ENCODE measurements at regions not wholly inside any gene's neighbourhood (a gene's known extent, or its start where the extent isn't known, plus 50 kb on each side); places are given as distances from the start of the nearest gene placed in this dataset.

GRCh38 chr13:57837801-57838200 is 206.3 kb downstream of the PCDH17 start:
- no peaks in the 10 kb centered on the region for H3K4me1 ChIP-seq
- no peak for DNase-seq (ENCODE audit: low spot score in 2 of 2)
- H3K9me3 ChIP-seq, result no peaks in the 10 kb centered on the region
- TF ChIP-seq POLR2A (IDR thresholded peaks at IDR 0.05) (no peak), EP300 (IDR thresholded peaks at IDR 0.05) (no peak), CTCF (IDR thresholded peaks at IDR 0.05) (no peak)
- H3K27ac ChIP-seq, result no peak overlapping the region
- H3K27me3 ChIP-seq, result no peaks in the 10 kb centered on the region
- H3K4me3 ChIP-seq, result no peak overlapping the region
- no peaks in the 10 kb centered on the region for H3K36me3 ChIP-seq

- DNase-seq (ENCODE audit: low spot score in 2 of 2), result no peak
- no peaks in the 10 kb centered on the region for H3K27me3 ChIP-seq
- no peaks in the 10 kb centered on the region for H3K36me3 ChIP-seq
- TF ChIP-seq POLR2A (IDR thresholded peaks at IDR 0.05) (no peak), CTCF (IDR thresholded peaks at IDR 0.05) (no peak), EP300 (IDR thresholded peaks at IDR 0.05) (no peak)
- peaks cover 0 to 31% (median 1%) of the 10 kb centered on the region in 4 donors for H3K9me3 ChIP-seq
- H3K4me3 ChIP-seq, result no peak overlapping the region
- 90 to 97% methylated on average over 1 of the region's 1 CpG for WGBS, 2 donors
- no peak overlapping the region for H3K27ac ChIP-seq
- H3K4me1 ChIP-seq, result no peaks in the 10 kb centered on the region
Observed at GRCh38 chr13:57843521-57843920, 212.0 kb downstream of the PCDH17 start.

- no peak overlapping the region for H3K4me3 ChIP-seq
- WGBS, 2 donors, result 88 to 96% methylated on average over 4 of the region's 4 CpGs
- H3K27me3 ChIP-seq, result no peaks in the 10 kb centered on the region
- no peak for DNase-seq (ENCODE audit: low spot score in 2 of 2)
- peaks cover 0 to 31% (median 1%) of the 10 kb centered on the region in 4 donors for H3K9me3 ChIP-seq
- H3K27ac ChIP-seq, result no peak overlapping the region
- H3K4me1 ChIP-seq, result no peaks in the 10 kb centered on the region
- TF ChIP-seq POLR2A (IDR thresholded peaks at IDR 0.05), result no peak
- no peak for TF ChIP-seq CTCF (IDR thresholded peaks at IDR 0.05)
- TF ChIP-seq EP300 (IDR thresholded peaks at IDR 0.05), result no peak
- H3K36me3 ChIP-seq, result no peaks in the 10 kb centered on the region
Observed at GRCh38 chr13:57846600-57847173, 215.1 kb downstream of the PCDH17 start.

GRCh38 chr13:57857945-57858344 is 226.4 kb downstream of the PCDH17 start:
- H3K4me3 ChIP-seq, result no peak overlapping the region
- H3K4me1 ChIP-seq, result no peaks in the 10 kb centered on the region
- no peak for TF ChIP-seq POLR2A (IDR thresholded peaks at IDR 0.05)
- no peak for TF ChIP-seq CTCF (IDR thresholded peaks at IDR 0.05)
- no peak for TF ChIP-seq EP300 (IDR thresholded peaks at IDR 0.05)
- H3K36me3 ChIP-seq, result no peaks in the 10 kb centered on the region
- no peak overlapping the region for H3K27ac ChIP-seq
- no peak for DNase-seq (ENCODE audit: low spot score in 2 of 2)
- no peaks in the 10 kb centered on the region for H3K27me3 ChIP-seq
- 2 to 13% methylated on average over 1 of the region's 1 CpG for WGBS, 2 donors
- no peaks in the 10 kb centered on the region for H3K9me3 ChIP-seq

GRCh38 chr13:57858376-57858775 is 226.8 kb downstream of the PCDH17 start:
- H3K9me3 ChIP-seq, result no peaks in the 10 kb centered on the region
- no peak overlapping the region for H3K27ac ChIP-seq
- no peaks in the 10 kb centered on the region for H3K27me3 ChIP-seq
- DNase-seq (ENCODE audit: low spot score in 2 of 2), result no peak
- H3K4me3 ChIP-seq, result no peak overlapping the region
- TF ChIP-seq CTCF (IDR thresholded peaks at IDR 0.05) (no peak), POLR2A (IDR thresholded peaks at IDR 0.05) (no peak), EP300 (IDR thresholded peaks at IDR 0.05) (no peak)
- no peaks in the 10 kb centered on the region for H3K36me3 ChIP-seq
- H3K4me1 ChIP-seq, result no peaks in the 10 kb centered on the region

All from tibial nerve (tissue), 4 donors.